ENCODE measurements at regions not wholly inside any gene's neighbourhood (a gene's known extent, or its start where the extent isn't known, plus 50 kb on each side); places are given as distances from the start of the nearest gene placed in this dataset.

GRCh38 chr11:130737866-130738431 is 178.3 kb downstream of the SNX19 start:
- no peak for DNase-seq (ENCODE audit: low spot score)
- TF ChIP-seq FOXA1 (IDR thresholded peaks at IDR 0.05) (no peak), NR2F2 (IDR thresholded peaks at IDR 0.05) (peak; percentile 92), SP1 (IDR thresholded peaks at IDR 0.05) (peak; percentile 36), RXRA (IDR thresholded peaks at IDR 0.05) (peak; percentile 53 to 64), RAD21 (IDR thresholded peaks at IDR 0.05) (peak in 1 of 2 donors; percentile 14)
- 50% methylated on average over 12 of the region's 12 CpGs for WGBS
- Histone ChIP-seq H3K27ac (ENCODE audit: low read depth in 1 of 2, low read length in 2 of 2) (no peak overlapping the region), H3K27me3 (ENCODE audit: control insufficient read depth in 4 of 4, insufficient read depth in 4 of 4, low read length in 3 of 4) (peaks cover 0 to 4% (median 0%) of the 10 kb centered on the region in 4 donors), H3K4me1 (ENCODE audit: control insufficient read depth in 4 of 4, insufficient read depth in 4 of 4, low read length in 3 of 4) (no peaks in the 10 kb centered on the region), H3K9me3 (ENCODE audit: control insufficient read depth in 4 of 4, low read length in 3 of 4) (peaks cover 0 to 9% (median 8%) of the 10 kb centered on the region in 4 donors), H3K4me3 (ENCODE audit: low read depth in 1 of 3, low read length in 3 of 3) (no peak overlapping the region), H3K9ac (ENCODE audit: low read depth in 1 of 2, low read length in 2 of 2) (no peak overlapping the region), H3K36me3 (ENCODE audit: control insufficient read depth in 4 of 4, insufficient read depth in 3 of 4, low read depth in 1 of 4, low read length in 3 of 4) (no peaks in the 10 kb centered on the region)

DNA sequence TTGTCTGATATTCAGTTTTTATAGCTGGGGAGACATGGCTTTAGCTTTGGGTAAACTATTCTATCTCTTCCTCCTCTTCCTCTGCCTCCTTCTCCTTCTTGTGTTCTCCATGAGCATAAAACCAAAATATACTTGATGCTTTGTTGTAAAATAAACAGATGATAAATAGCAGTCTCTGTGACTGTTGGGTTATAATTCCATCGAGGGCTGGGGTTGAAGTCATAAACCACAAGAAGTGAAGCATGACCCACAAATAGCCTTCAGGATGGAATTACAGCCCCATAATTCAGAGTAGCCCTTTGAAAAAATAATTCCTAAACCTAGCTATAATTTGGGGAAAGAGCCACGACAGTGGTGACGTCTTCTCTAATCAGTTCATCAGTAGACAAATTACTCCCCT is 177.7 kb downstream of the SNX19 start:
- Histone ChIP-seq H3K4me1 (ENCODE audit: control insufficient read depth in 4 of 4, insufficient read depth in 4 of 4, low read length in 3 of 4) (no peaks in the 10 kb centered on the region), H3K9ac (ENCODE audit: low read depth in 1 of 2, low read length in 2 of 2) (no peak overlapping the region), H3K9me3 (ENCODE audit: control insufficient read depth in 4 of 4, low read length in 3 of 4) (peaks cover 0 to 10% (median 9%) of the 10 kb centered on the region in 4 donors), H3K36me3 (ENCODE audit: control insufficient read depth in 4 of 4, insufficient read depth in 3 of 4, low read depth in 1 of 4, low read length in 3 of 4) (no peaks in the 10 kb centered on the region), H3K4me3 (ENCODE audit: low read depth in 1 of 3, low read length in 3 of 3) (no peak overlapping the region), H3K27ac (ENCODE audit: low read depth in 1 of 2, low read length in 2 of 2) (peak overlapping the region in 1 of 2 donors; percentile 35), H3K27me3 (ENCODE audit: control insufficient read depth in 4 of 4, insufficient read depth in 4 of 4, low read length in 3 of 4) (peaks cover 0 to 4% (median under 1%) of the 10 kb centered on the region in 4 donors)
- no peak for TF ChIP-seq SP1 (IDR thresholded peaks at IDR 0.05)
- no peak for TF ChIP-seq ATF3 (IDR thresholded peaks at IDR 0.05)
- TF ChIP-seq HNF4G (IDR thresholded peaks at IDR 0.05): no peak
- TF ChIP-seq YY1 (IDR thresholded peaks at IDR 0.05): no peak
- no peak for TF ChIP-seq RAD21 (IDR thresholded peaks at IDR 0.05)
- no peak for TF ChIP-seq EGR1 (IDR thresholded peaks at IDR 0.05; ENCODE audit: low read depth in 2 of 2)
- TF ChIP-seq FOXA1 (IDR thresholded peaks at IDR 0.05): no peak
- TF ChIP-seq NR2F2 (IDR thresholded peaks at IDR 0.05): no peak
- TF ChIP-seq ZBTB33 (IDR thresholded peaks at IDR 0.05): no peak
- TF ChIP-seq RXRA (IDR thresholded peaks at IDR 0.05): no peak
- TF ChIP-seq MAX (IDR thresholded peaks at IDR 0.05): no peak
- TF ChIP-seq JUND (IDR thresholded peaks at IDR 0.05): no peak
- TF ChIP-seq FOXA2 (IDR thresholded peaks at IDR 0.05): no peak
- no peak for TF ChIP-seq GABPA (IDR thresholded peaks at IDR 0.05 in 1 of 2, conservative IDR thresholded peaks at IDR 0.05 in 1 of 2)
- 73% methylated on average over 3 of the region's 3 CpGs for WGBS
- DNase-seq (ENCODE audit: low spot score): no peak

- no peak for DNase-seq (ENCODE audit: low spot score)
- no peak overlapping the region for H3K27ac ChIP-seq (ENCODE audit: low read depth in 1 of 2, low read length in 2 of 2)
- H3K4me3 ChIP-seq (ENCODE audit: low read depth in 1 of 3, low read length in 3 of 3): no peak overlapping the region
- H3K9ac ChIP-seq (ENCODE audit: low read depth in 1 of 2, low read length in 2 of 2): no peak overlapping the region
- H3K36me3 ChIP-seq (ENCODE audit: control insufficient read depth in 4 of 4, insufficient read depth in 3 of 4, low read depth in 1 of 4, low read length in 3 of 4): no peaks in the 10 kb centered on the region
- peaks cover 0 to 4% (median 1%) of the 10 kb centered on the region in 4 donors for H3K27me3 ChIP-seq (ENCODE audit: control insufficient read depth in 4 of 4, insufficient read depth in 4 of 4, low read length in 3 of 4)
- H3K4me1 ChIP-seq (ENCODE audit: control insufficient read depth in 4 of 4, insufficient read depth in 4 of 4, low read length in 3 of 4): no peaks in the 10 kb centered on the region
- 87% methylated on average over 4 of the region's 4 CpGs for WGBS
- H3K9me3 ChIP-seq (ENCODE audit: control insufficient read depth in 4 of 4, low read length in 3 of 4): peaks cover 0 to 7% (median 6%) of the 10 kb centered on the region in 4 donors
- no peak for TF ChIP-seq RAD21 (IDR thresholded peaks at IDR 0.05)
- TF ChIP-seq NR2F2 (IDR thresholded peaks at IDR 0.05): no peak
- TF ChIP-seq, protein P1, sequence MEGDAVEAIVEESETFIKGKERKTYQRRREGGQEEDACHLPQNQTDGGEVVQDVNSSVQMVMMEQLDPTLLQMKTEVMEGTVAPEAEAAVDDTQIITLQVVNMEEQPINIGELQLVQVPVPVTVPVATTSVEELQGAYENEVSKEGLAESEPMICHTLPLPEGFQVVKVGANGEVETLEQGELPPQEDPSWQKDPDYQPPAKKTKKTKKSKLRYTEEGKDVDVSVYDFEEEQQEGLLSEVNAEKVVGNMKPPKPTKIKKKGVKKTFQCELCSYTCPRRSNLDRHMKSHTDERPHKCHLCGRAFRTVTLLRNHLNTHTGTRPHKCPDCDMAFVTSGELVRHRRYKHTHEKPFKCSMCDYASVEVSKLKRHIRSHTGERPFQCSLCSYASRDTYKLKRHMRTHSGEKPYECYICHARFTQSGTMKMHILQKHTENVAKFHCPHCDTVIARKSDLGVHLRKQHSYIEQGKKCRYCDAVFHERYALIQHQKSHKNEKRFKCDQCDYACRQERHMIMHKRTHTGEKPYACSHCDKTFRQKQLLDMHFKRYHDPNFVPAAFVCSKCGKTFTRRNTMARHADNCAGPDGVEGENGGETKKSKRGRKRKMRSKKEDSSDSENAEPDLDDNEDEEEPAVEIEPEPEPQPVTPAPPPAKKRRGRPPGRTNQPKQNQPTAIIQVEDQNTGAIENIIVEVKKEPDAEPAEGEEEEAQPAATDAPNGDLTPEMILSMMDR (IDR thresholded peaks at IDR 0.05; ENCODE audit: low read depth, low read length, missing input control): no peak
- TF ChIP-seq FOXA2 (IDR thresholded peaks at IDR 0.05): no peak
- TF ChIP-seq FOXA1 (IDR thresholded peaks at IDR 0.05): no peak
- TF ChIP-seq REST (IDR thresholded peaks at IDR 0.05): no peak
- TF ChIP-seq SP1 (IDR thresholded peaks at IDR 0.05): no peak
- TF ChIP-seq TAF1 (conservative IDR thresholded peaks at IDR 0.05): no peak
- no peak for TF ChIP-seq HNF4A (conservative IDR thresholded peaks at IDR 0.05)
- TF ChIP-seq EGR1 (IDR thresholded peaks at IDR 0.05; ENCODE audit: low read depth in 2 of 2): no peak
- no peak for TF ChIP-seq HNF4G (IDR thresholded peaks at IDR 0.05)
- TF ChIP-seq ATF3 (IDR thresholded peaks at IDR 0.05): no peak
- TF ChIP-seq RXRA (IDR thresholded peaks at IDR 0.05): no peak
These were observed 175.5 kb downstream of the SNX19 start for GRCh38 chr11:130740819-130741218.
